ENCODE measurements at regions not wholly inside any gene's neighbourhood (a gene's known extent, or its start where the extent isn't known, plus 50 kb on each side); places are given as distances from the start of the nearest gene placed in this dataset.

DNA sequence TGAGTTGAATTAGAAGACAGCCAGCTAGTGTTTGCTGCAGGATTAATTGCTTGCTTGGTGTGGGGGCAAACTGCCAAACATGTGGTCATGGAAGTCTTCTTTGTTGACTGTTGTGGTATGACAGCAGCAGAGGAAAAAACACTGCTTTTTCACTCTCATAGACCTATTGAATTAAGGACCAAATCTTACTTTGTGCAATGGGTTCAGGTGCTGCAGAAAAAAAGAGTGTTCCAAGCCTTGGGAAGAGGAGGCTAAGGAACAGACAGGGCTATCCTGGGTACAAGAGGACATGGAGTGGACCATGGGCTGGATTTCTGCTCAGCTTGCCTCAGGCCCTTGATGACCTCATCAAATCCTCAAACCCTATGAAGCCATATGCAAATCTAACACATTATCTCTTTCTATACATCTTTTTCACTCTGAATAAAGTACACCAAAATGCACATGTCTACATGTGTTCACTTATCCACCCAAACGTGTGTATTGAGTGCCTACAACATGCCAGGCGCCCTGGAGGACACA is 61.5 kb downstream of the SIPA1L2 start:
- no peak overlapping the region for H2BK5ac ChIP-seq (ENCODE audit: low read depth, low read length, poor library complexity, severe bottlenecking)
- WGBS, 2 experiments (ENCODE audit: extremely low coverage in 2 of 2, insufficient read length in 1 of 2) = no CpG with 5 or more reads among the region's 2 CpGs
- intact Hi-C loops (cut with micrococcal nuclease) = no loop called here
- CTCF ChIA-PET = interaction anchor here (0.6 to 1.0 kb wide), 3 partner anchors 10 to 910 kb away, joined by 3 to 8 read pairs (median 4); no protein-coding TSS in a partner anchor
- H3K14ac ChIP-seq (replicated peaks; ENCODE audit: low read depth, low read length) = no peak overlapping the region
- in situ Hi-C loops (cut with MboI; ENCODE audit: low sequenced_read_pairs) = no loop called here
- no peak overlapping the region for H4K91ac ChIP-seq (ENCODE audit: insufficient read depth, low read depth, low read length)
- peak overlapping the region; percentile 61; the same call in 1 of the 2 replicates for H3K4me2 ChIP-seq (ENCODE audit: low read depth, low read length)
- peaks cover 4% of the 10 kb centered on the region for H3K4me1 ChIP-seq (ENCODE audit: control insufficient read depth, insufficient read depth, low read length)
- no TSS peak for BruUV-seq (replicated peaks)
- no peak overlapping the region for H3K9ac ChIP-seq (ENCODE audit: low read depth, low read length)
- no peaks in the 10 kb centered on the region for H3K27me3 ChIP-seq (ENCODE audit: control insufficient read depth, insufficient read depth, low read length)
- H4K20me1 ChIP-seq (ENCODE audit: insufficient read depth, low read length) = no peaks in the 10 kb centered on the region
- no peak for TF ChIP-seq CHD1 (IDR thresholded peaks at IDR 0.05; ENCODE audit: low read depth, low read length)
- no peak for TF ChIP-seq SMC3 (IDR thresholded peaks at IDR 0.05; ENCODE audit: low read depth, low read length)
- TF ChIP-seq FOS (IDR thresholded peaks at IDR 0.05; ENCODE audit: low read depth, low read length) = no peak
- TF ChIP-seq POLR2A (IDR thresholded peaks at IDR 0.05; ENCODE audit: low read depth, low read length) = no peak
- TF ChIP-seq MAFK (IDR thresholded peaks at IDR 0.05; ENCODE audit: low read depth, low read length) = no peak
- no peak for TF ChIP-seq MXI1 (IDR thresholded peaks at IDR 0.05; ENCODE audit: borderline replicate concordance, low read depth, low read length)
- TF ChIP-seq RCOR1 (IDR thresholded peaks at IDR 0.05; ENCODE audit: insufficient replicate concordance, low read length) = no peak
- no peak for TF ChIP-seq BHLHE40 (IDR thresholded peaks at IDR 0.05; ENCODE audit: low read depth, low read length)
- TF ChIP-seq MAZ (IDR thresholded peaks at IDR 0.05; ENCODE audit: borderline replicate concordance, low read depth, low read length) = no peak
- no peak for TF ChIP-seq CTCF (conservative IDR thresholded peaks at IDR 0.05; ENCODE audit: low read depth, low read length)
- TF ChIP-seq CEBPB (IDR thresholded peaks at IDR 0.05; ENCODE audit: low read depth, low read length) = no peak
- TF ChIP-seq, protein P1, sequence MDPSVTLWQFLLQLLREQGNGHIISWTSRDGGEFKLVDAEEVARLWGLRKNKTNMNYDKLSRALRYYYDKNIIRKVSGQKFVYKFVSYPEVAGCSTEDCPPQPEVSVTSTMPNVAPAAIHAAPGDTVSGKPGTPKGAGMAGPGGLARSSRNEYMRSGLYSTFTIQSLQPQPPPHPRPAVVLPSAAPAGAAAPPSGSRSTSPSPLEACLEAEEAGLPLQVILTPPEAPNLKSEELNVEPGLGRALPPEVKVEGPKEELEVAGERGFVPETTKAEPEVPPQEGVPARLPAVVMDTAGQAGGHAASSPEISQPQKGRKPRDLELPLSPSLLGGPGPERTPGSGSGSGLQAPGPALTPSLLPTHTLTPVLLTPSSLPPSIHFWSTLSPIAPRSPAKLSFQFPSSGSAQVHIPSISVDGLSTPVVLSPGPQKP (IDR thresholded peaks at IDR 0.05; ENCODE audit: borderline replicate concordance, low read depth, low read length) = no peak
- no peak for TF ChIP-seq RFX5 (IDR thresholded peaks at IDR 0.05; ENCODE audit: low read depth, low read length)
- TF ChIP-seq, protein P2, sequence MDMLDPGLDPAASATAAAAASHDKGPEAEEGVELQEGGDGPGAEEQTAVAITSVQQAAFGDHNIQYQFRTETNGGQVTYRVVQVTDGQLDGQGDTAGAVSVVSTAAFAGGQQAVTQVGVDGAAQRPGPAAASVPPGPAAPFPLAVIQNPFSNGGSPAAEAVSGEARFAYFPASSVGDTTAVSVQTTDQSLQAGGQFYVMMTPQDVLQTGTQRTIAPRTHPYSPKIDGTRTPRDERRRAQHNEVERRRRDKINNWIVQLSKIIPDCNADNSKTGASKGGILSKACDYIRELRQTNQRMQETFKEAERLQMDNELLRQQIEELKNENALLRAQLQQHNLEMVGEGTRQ (IDR thresholded peaks at IDR 0.05; ENCODE audit: low read depth, low read length) = no peak
- TF ChIP-seq NFE2L2 (IDR thresholded peaks at IDR 0.05; ENCODE audit: low read depth, low read length) = no peak
- TF ChIP-seq RAD21 (IDR thresholded peaks at IDR 0.05; ENCODE audit: low read length) = no peak
- H2BK120ac ChIP-seq (ENCODE audit: low read depth, low read length) = no peak overlapping the region
- peaks cover 3% of the 10 kb centered on the region; the same call in 1 of the 2 replicates for H3K9me1 ChIP-seq (ENCODE audit: insufficient read depth, low read length)
- H4K8ac ChIP-seq (ENCODE audit: low read depth in 2 of 2, low read length in 2 of 2) = no peak overlapping the region
- no peak overlapping the region for H3K27ac ChIP-seq (ENCODE audit: insufficient read depth, low read length)
- no peak overlapping the region for H2AK5ac ChIP-seq (ENCODE audit: low read depth, low read length)
- peaks cover 1% of the 10 kb centered on the region; the same call in 1 of the 2 replicates for H3K36me3 ChIP-seq (ENCODE audit: control insufficient read depth, insufficient read depth, low read length)
- H3K79me1 ChIP-seq (ENCODE audit: low read depth in 1 of 2, low read length in 2 of 2) = peaks cover 0 to 17% of the 10 kb centered on the region in 2 experiments; a peak in 1 of 4 replicates
- H2AFZ ChIP-seq (replicated peaks; ENCODE audit: low read length, poor library complexity) = no peak overlapping the region
- H3K4me3 ChIP-seq (ENCODE audit: insufficient read depth, low read depth, low read length) = no peak overlapping the region
- H3K9me3 ChIP-seq (ENCODE audit: control insufficient read depth, insufficient read depth, low read length) = no peaks in the 10 kb centered on the region
- dilution Hi-C loops (cut with HindIII; ENCODE audit: low sequenced_read_pairs, unreplicated experiment) = no loop called here
- no peak overlapping the region for H2BK15ac ChIP-seq (ENCODE audit: low read depth, low read length)
- no peak overlapping the region for H4K5ac ChIP-seq (ENCODE audit: low read depth, low read length)
- DNase-seq (no peak), ATAC-seq (ENCODE audit: low read depth) (peak; percentile 13; the same call in 1 of the 2 replicates)
- H3K56ac ChIP-seq (ENCODE audit: extremely low read depth, insufficient read depth, low read length) = no peak overlapping the region
- POLR2A ChIA-PET (ENCODE audit: unreplicated experiment) = no interaction called here
- no peak overlapping the region for H3K18ac ChIP-seq (ENCODE audit: low read depth, low read length)
- no peak overlapping the region for H3K23ac ChIP-seq (ENCODE audit: low read depth, low read length)
- H2BK20ac ChIP-seq (ENCODE audit: low read depth, low read length) = no peak overlapping the region
- H2AK9ac ChIP-seq (replicated peaks; ENCODE audit: low read depth, low read length, poor library complexity) = no peak overlapping the region
- peak overlapping the region; percentile 33; the same call in 1 of the 2 replicates for H3K4ac ChIP-seq (ENCODE audit: low read depth, low read length)

Measured in IMR-90 (cell line).